NCI-H2029 (cell line): ENCODE measurements at regions not wholly inside any gene's neighbourhood (a gene's known extent, or its start where the extent isn't known, plus 50 kb on each side); places are given as distances from the start of the nearest gene placed in this dataset.
"Not testable (repeated sequence)": the region's sequence is repeated elsewhere in the genome, so short reads cannot be mapped to it uniquely, and the experiment has no call there.

ENCODE experiments used
- DNase-seq: peaks from one replicate; lab custom pipeline; 2025; lab: John Stamatoyannopoulos, UW

GRCh38 chr10:30197186-30197585 lies 137.8 kb upstream of the JCAD start:
- no peak for DNase-seq

GRCh38 chr10:30196559-30196958 lies 137.2 kb upstream of the JCAD start:
- not testable (repeated sequence) for DNase-seq

GRCh38 chr10:30192846-30193608 lies 133.6 kb upstream of the JCAD start:
- DNase-seq: no peak

GRCh38 chr10:30190577-30191552 lies 131.5 kb upstream of the JCAD start:
- no peak for DNase-seq

- DNase-seq: no peak
Measured at GRCh38 chr10:30189238-30189580, 129.8 kb upstream of the JCAD start.

GRCh38 chr10:30188556-30189237 lies 129.3 kb upstream of the JCAD start:
- no peak for DNase-seq

GRCh38 chr10:30188101-30188500 lies 128.7 kb upstream of the JCAD start:
- DNase-seq: no peak

- no peak for DNase-seq
Measured at GRCh38 chr10:30187010-30187409, 127.6 kb upstream of the JCAD start.

GRCh38 chr10:30186371-30186875 lies 127.0 kb upstream of the JCAD start:
- peak; percentile 23 for DNase-seq

- no peak for DNase-seq
Measured at GRCh38 chr10:30185916-30186315, 126.5 kb upstream of the JCAD start.

- DNase-seq: no peak
Measured at GRCh38 chr10:30185341-30185740, 126.0 kb upstream of the JCAD start.

GRCh38 chr10:30184397-30185033 lies 125.1 kb upstream of the JCAD start:
- DNase-seq: no peak

GRCh38 chr10:30183055-30183402 lies 123.6 kb upstream of the JCAD start:
- no peak for DNase-seq

GRCh38 chr10:30182191-30183054 lies 123.0 kb upstream of the JCAD start:
- DNase-seq: no peak

- no peak for DNase-seq
Measured at GRCh38 chr10:30178356-30178964, 119.1 kb upstream of the JCAD start.

GRCh38 chr10:30176776-30177533 lies 117.6 kb upstream of the JCAD start:
- DNase-seq: no peak

- no peak for DNase-seq
Measured at GRCh38 chr10:30176182-30176581, 116.8 kb upstream of the JCAD start.

GRCh38 chr10:30172673-30173072 lies 113.3 kb upstream of the JCAD start:
- no peak for DNase-seq

GRCh38 chr10:30172091-30172490 lies 112.7 kb upstream of the JCAD start:
- no peak for DNase-seq

- no peak for DNase-seq
Measured at GRCh38 chr10:30171601-30172000, 112.2 kb upstream of the JCAD start.
